ENCODE measurements at regions not wholly inside any gene's neighbourhood (a gene's known extent, or its start where the extent isn't known, plus 50 kb on each side); places are given as distances from the start of the nearest gene placed in this dataset.

- no peak for TF ChIP-seq POLR2A (IDR thresholded peaks at IDR 0.05)
- TF ChIP-seq, protein P1, sequence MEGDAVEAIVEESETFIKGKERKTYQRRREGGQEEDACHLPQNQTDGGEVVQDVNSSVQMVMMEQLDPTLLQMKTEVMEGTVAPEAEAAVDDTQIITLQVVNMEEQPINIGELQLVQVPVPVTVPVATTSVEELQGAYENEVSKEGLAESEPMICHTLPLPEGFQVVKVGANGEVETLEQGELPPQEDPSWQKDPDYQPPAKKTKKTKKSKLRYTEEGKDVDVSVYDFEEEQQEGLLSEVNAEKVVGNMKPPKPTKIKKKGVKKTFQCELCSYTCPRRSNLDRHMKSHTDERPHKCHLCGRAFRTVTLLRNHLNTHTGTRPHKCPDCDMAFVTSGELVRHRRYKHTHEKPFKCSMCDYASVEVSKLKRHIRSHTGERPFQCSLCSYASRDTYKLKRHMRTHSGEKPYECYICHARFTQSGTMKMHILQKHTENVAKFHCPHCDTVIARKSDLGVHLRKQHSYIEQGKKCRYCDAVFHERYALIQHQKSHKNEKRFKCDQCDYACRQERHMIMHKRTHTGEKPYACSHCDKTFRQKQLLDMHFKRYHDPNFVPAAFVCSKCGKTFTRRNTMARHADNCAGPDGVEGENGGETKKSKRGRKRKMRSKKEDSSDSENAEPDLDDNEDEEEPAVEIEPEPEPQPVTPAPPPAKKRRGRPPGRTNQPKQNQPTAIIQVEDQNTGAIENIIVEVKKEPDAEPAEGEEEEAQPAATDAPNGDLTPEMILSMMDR (IDR thresholded peaks at IDR 0.05), result no peak
Observed at GRCh38 chr4:103948244-103949018, 228.6 kb upstream of the TACR3 start.
